HEK293 (cell line): ENCODE measurements at regions not wholly inside any gene's neighbourhood (a gene's known extent, or its start where the extent isn't known, plus 50 kb on each side); places are given as distances from the start of the nearest gene placed in this dataset.

Experiments
- CTCF ChIP-seq: fragments of 450-650 bp; formaldehyde crosslinking; IDR thresholded peaks from 2 replicates; pipeline ENCODE4 v1.5.1; 2016; ENCODE audit warnings: missing biosample characterization, missing genetic modification characterization
- PRDM6 ChIP-seq: fragments of 450-650 bp; formaldehyde crosslinking; IDR thresholded peaks from 2 replicates; pipeline ENCODE4 v1.5.1; 2017; ENCODE audit warnings: missing biosample characterization, missing genetic modification characterization
- ZBTB17 ChIP-seq: fragments of 450-650 bp; formaldehyde crosslinking; IDR thresholded peaks from 2 replicates; pipeline ENCODE4 v1.5.1; 2016; ENCODE audit warnings: missing biosample characterization, missing genetic modification characterization
- ZFP69B ChIP-seq: fragments of 450-650 bp; formaldehyde crosslinking; IDR thresholded peaks from 2 replicates; pipeline ENCODE4 v1.5.1; 2016; ENCODE audit warnings: missing biosample characterization, missing genetic modification characterization
- ZNF114 ChIP-seq: fragments of 450-650 bp; formaldehyde crosslinking; IDR thresholded peaks from 2 replicates; pipeline ENCODE4 v1.5.0; 2017; ENCODE audit warnings: missing biosample characterization, missing genetic modification characterization
- ZNF398 ChIP-seq: fragments of 450-650 bp; formaldehyde crosslinking; IDR thresholded peaks from 2 replicates; pipeline ENCODE4 v1.5.1; 2017; ENCODE audit warnings: missing biosample characterization, missing genetic modification characterization
- ZNF558 ChIP-seq: fragments of 450-650 bp; formaldehyde crosslinking; IDR thresholded peaks from 2 replicates; pipeline ENCODE4 v1.5.1; 2016; ENCODE audit warnings: missing biosample characterization, missing genetic modification characterization
- ZNF654 ChIP-seq: fragments of 450-650 bp; formaldehyde crosslinking; IDR thresholded peaks from 2 replicates; pipeline ENCODE4 v1.5.1; 2016; ENCODE audit warnings: low read depth, missing biosample characterization, missing genetic modification characterization
- ZNF747 ChIP-seq: fragments of 450-650 bp; formaldehyde crosslinking; IDR thresholded peaks from 2 replicates; pipeline ENCODE4 v1.5.1; 2016; ENCODE audit warnings: missing biosample characterization, missing genetic modification characterization

GRCh38 chr15:85956532-85957275 is 123.0 kb upstream of the AGBL1 start:
- TF ChIP-seq ZNF398 (tag by site-specific recombination) (no peak), ZNF654 (no peak), ZNF747 (tag by site-specific recombination) (no peak), CTCF (tag by site-specific recombination) (no peak), ZNF114 (tag by site-specific recombination) (no peak), PRDM6 (tag by site-specific recombination) (no peak), ZNF558 (tag by site-specific recombination) (no peak), ZBTB17 (tag by site-specific recombination) (no peak), ZFP69B (tag by site-specific recombination) (no peak)
